RWPE1 (cell line): ENCODE measurements at regions not wholly inside any gene's neighbourhood (a gene's known extent, or its start where the extent isn't known, plus 50 kb on each side); places are given as distances from the start of the nearest gene placed in this dataset.

Experiments used
- CTCF ChIA-PET: fragments of 350-600 bp; sonication (Branson Sonifier 250); formaldehyde crosslinking; extraction: SDS; loops from one replicate; lab custom pipeline; 2021; lab: Yijun Ruan, JAX
- POLR2A ChIA-PET: fragments of 400-600 bp; formaldehyde crosslinking; extraction: SDS; loops from one replicate; lab custom pipeline; 2020; ENCODE audit warnings: antibody characterized with exemption; ENCODE audit not compliant: low non-redundant PET; lab: Yijun Ruan, JAX
- DNase-seq: peaks from one replicate; pipeline ENCODE4 v3.0.0; 2012; ENCODE audit warnings: low spot score
- H3K27ac ChIP-seq: fragments of 450-650 bp; 2 replicates; pipeline ENCODE4 v1.5.1; 2017
- CTCF ChIP-seq: fragments of 450-650 bp; conservative IDR thresholded peaks from 2 replicates; pipeline ENCODE4 v1.5.1; 2017; ENCODE audit warnings: low read depth, mild to moderate bottlenecking

- POLR2A ChIA-PET: no interaction called here
- TF ChIP-seq CTCF: no peak
- CTCF ChIA-PET: no interaction called here
- no peak for DNase-seq
- no peak overlapping the region for H3K27ac ChIP-seq
Measured at GRCh38 chr4:54495091-54495490, 162.7 kb upstream of the KIT start.

- DNase-seq: no peak
- ChIA-PET POLR2A (no interaction called here), CTCF (no interaction called here)
- no peak overlapping the region for H3K27ac ChIP-seq
- no peak for TF ChIP-seq CTCF
Measured at GRCh38 chr4:54495641-54496040, 162.1 kb upstream of the KIT start.

- TF ChIP-seq CTCF: no peak
- DNase-seq: no peak
- no peak overlapping the region for H3K27ac ChIP-seq
- ChIA-PET POLR2A (no interaction called here), CTCF (no interaction called here)
Measured at GRCh38 chr4:54496412-54496811, 161.3 kb upstream of the KIT start.

GRCh38 chr4:54497947-54498346, 159.8 kb upstream of the KIT start:
- DNase-seq: no peak
- H3K27ac ChIP-seq: no peak overlapping the region; the same call in 1 of the 2 replicates
- TF ChIP-seq CTCF: no peak
- ChIA-PET CTCF (no interaction called here), POLR2A (no interaction called here)

- DNase-seq: peak; percentile 63
- CTCF ChIA-PET: no interaction called here
- POLR2A ChIA-PET: no interaction called here
Measured at GRCh38 chr4:54498661-54499111, 159.1 kb upstream of the KIT start.

GRCh38 chr4:54499308-54500074, 158.3 kb upstream of the KIT start:
- DNase-seq: peak; percentile 36
- TF ChIP-seq CTCF: no peak
- no peak overlapping the region for H3K27ac ChIP-seq
- POLR2A ChIA-PET: no interaction called here
- CTCF ChIA-PET: no interaction called here

More at GRCh38 chr4:54498661-54499111, 159.1 kb upstream of the KIT start:
- no peak overlapping the region; the same call in 1 of the 2 replicates for H3K27ac ChIP-seq
- TF ChIP-seq CTCF: no peak
